RWPE1 (cell line): ENCODE measurements at regions not wholly inside any gene's neighbourhood (a gene's known extent, or its start where the extent isn't known, plus 50 kb on each side); places are given as distances from the start of the nearest gene placed in this dataset.
"Not testable (repeated sequence)": the region's sequence is repeated elsewhere in the genome, so short reads cannot be mapped to it uniquely, and the experiment has no call there.

Source experiments
- CTCF ChIA-PET: fragments of 350-600 bp; sonication (Branson Sonifier 250); formaldehyde crosslinking; extraction: SDS; loops from one replicate; lab custom pipeline; 2021; lab: Yijun Ruan, JAX
- POLR2A ChIA-PET: fragments of 400-600 bp; formaldehyde crosslinking; extraction: SDS; loops from one replicate; lab custom pipeline; 2020; ENCODE audit warnings: antibody characterized with exemption; ENCODE audit not compliant: low non-redundant PET; lab: Yijun Ruan, JAX
- DNase-seq: peaks from one replicate; pipeline ENCODE4 v3.0.0; 2012; ENCODE audit warnings: low spot score
- H3K27ac ChIP-seq: fragments of 450-650 bp; 2 replicates; pipeline ENCODE4 v1.5.1; 2017
- CTCF ChIP-seq: fragments of 450-650 bp; conservative IDR thresholded peaks from 2 replicates; pipeline ENCODE4 v1.5.1; 2017; ENCODE audit warnings: low read depth, mild to moderate bottlenecking

- no peak overlapping the region for H3K27ac ChIP-seq
- no peak for TF ChIP-seq CTCF
- DNase-seq = no peak
- ChIA-PET POLR2A (no interaction called here), CTCF (no interaction called here)
These were observed 117.7 kb upstream of the ABCC4 start for GRCh38 chr13:95418946-95419345.

GRCh38 chr13:95420501-95420900, 119.2 kb upstream of the ABCC4 start:
- H3K27ac ChIP-seq = no peak overlapping the region
- no peak for DNase-seq
- ChIA-PET CTCF (interaction anchor here (1.3 kb wide), 1 partner anchor 16 kb away, joined by 4 read pairs; no protein-coding TSS in a partner anchor), POLR2A (no interaction called here)
- no peak for TF ChIP-seq CTCF

GRCh38 chr13:95426631-95427030, 125.4 kb upstream of the ABCC4 start:
- DNase-seq = no peak
- ChIA-PET POLR2A (no interaction called here), CTCF (interaction anchor here (0.5 kb wide), 1 partner anchor 136 kb away, joined by 3 read pairs; no protein-coding TSS in a partner anchor)
- no peak for TF ChIP-seq CTCF
- no peak overlapping the region for H3K27ac ChIP-seq

- DNase-seq, H3K27ac ChIP-seq, POLR2A ChIA-PET: not testable (repeated sequence)
- CTCF ChIA-PET = interaction anchor here (1.1 kb wide), 1 partner anchor 26 kb away, joined by 4 read pairs; no protein-coding TSS in a partner anchor
These were observed 122.0 kb upstream of the CLDN10 start for GRCh38 chr13:95430525-95430924.

DNA sequence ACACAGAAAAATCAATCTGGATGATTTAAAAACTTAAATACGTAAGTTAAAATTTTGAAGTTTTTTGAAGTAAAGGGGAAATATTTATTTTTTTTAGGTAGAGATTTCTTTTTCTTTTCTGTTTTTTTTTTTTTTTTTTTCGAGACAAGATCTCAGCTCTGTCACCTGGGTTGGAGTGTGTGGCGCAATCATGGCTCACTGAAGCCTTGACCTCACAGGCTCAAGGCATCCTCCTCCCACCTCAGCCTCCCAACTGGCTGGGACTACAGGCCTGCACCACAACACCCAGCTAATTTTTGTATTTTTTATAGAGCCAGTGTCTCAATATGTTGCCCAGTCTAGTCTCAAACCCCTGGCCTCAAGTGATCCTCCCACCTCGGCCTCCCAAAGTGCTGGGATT, 120.4 kb upstream of the CLDN10 start:
- no peak for TF ChIP-seq CTCF

GRCh38 chr13:95433537-95433936, 119.0 kb upstream of the CLDN10 start:
- ChIA-PET CTCF (no interaction called here), POLR2A (no interaction called here)
- no peak for DNase-seq
- H3K27ac ChIP-seq = no peak overlapping the region
- TF ChIP-seq CTCF = no peak

More for the DNA sequence above, 120.4 kb upstream of the CLDN10 start:
- ChIA-PET POLR2A (no interaction called here), CTCF (interaction anchor here (0.7 kb wide), 1 partner anchor 35 kb away, joined by 3 read pairs; no protein-coding TSS in a partner anchor)
- no peak overlapping the region for H3K27ac ChIP-seq
- DNase-seq = no peak

- no peak for TF ChIP-seq CTCF
- H3K27ac ChIP-seq = no peak overlapping the region
- DNase-seq = no peak
- CTCF ChIA-PET = no interaction called here
- POLR2A ChIA-PET = no interaction called here
These were observed 118.4 kb upstream of the CLDN10 start for GRCh38 chr13:95434111-95434510.
